ENCODE measurements at regions not wholly inside any gene's neighbourhood (a gene's known extent, or its start where the extent isn't known, plus 50 kb on each side); places are given as distances from the start of the nearest gene placed in this dataset.

- no peak overlapping the region for H3K4me3 ChIP-seq (ENCODE audit: low read depth in 1 of 2, low read length in 2 of 2)
- H3K27ac ChIP-seq (ENCODE audit: low read depth, low read length): no peak overlapping the region
- no peaks in the 10 kb centered on the region for H3K27me3 ChIP-seq (ENCODE audit: control insufficient read depth in 1 of 2, insufficient read depth in 2 of 2, low read length in 2 of 2)
- H3K4me1 ChIP-seq (ENCODE audit: insufficient read depth, low read length): peaks cover 9% of the 10 kb centered on the region
- H3K36me3 ChIP-seq (ENCODE audit: insufficient read depth, low read length): no peaks in the 10 kb centered on the region
- no peak overlapping the region for H3K9ac ChIP-seq (ENCODE audit: low read length)
- no peaks in the 10 kb centered on the region for H3K9me3 ChIP-seq (ENCODE audit: low read length)
Observed at GRCh38 chrX:74251006-74251930, 52.7 kb upstream of the ZCCHC13 start.

GRCh38 chrX:74250574-74250973 lies 53.4 kb upstream of the ZCCHC13 start:
- H3K9ac ChIP-seq (ENCODE audit: low read length): no peak overlapping the region
- no peaks in the 10 kb centered on the region for H3K9me3 ChIP-seq (ENCODE audit: low read length)
- H3K4me1 ChIP-seq (ENCODE audit: insufficient read depth, low read length): peaks cover 9% of the 10 kb centered on the region
- no peak overlapping the region for H3K27ac ChIP-seq (ENCODE audit: low read depth, low read length)
- H3K36me3 ChIP-seq (ENCODE audit: insufficient read depth, low read length): no peaks in the 10 kb centered on the region
- no peaks in the 10 kb centered on the region for H3K27me3 ChIP-seq (ENCODE audit: control insufficient read depth in 1 of 2, insufficient read depth in 2 of 2, low read length in 2 of 2)
- no peak overlapping the region for H3K4me3 ChIP-seq (ENCODE audit: low read depth in 1 of 2, low read length in 2 of 2)

GRCh38 chrX:74249963-74250362 lies 54.0 kb upstream of the ZCCHC13 start:
- H3K4me1 ChIP-seq (ENCODE audit: insufficient read depth, low read length): peaks cover 9% of the 10 kb centered on the region
- no peak overlapping the region for H3K4me3 ChIP-seq (ENCODE audit: low read depth in 1 of 2, low read length in 2 of 2)
- H3K27ac ChIP-seq (ENCODE audit: low read depth, low read length): no peak overlapping the region
- no peaks in the 10 kb centered on the region for H3K9me3 ChIP-seq (ENCODE audit: low read length)
- H3K9ac ChIP-seq (ENCODE audit: low read length): no peak overlapping the region
- H3K27me3 ChIP-seq (ENCODE audit: control insufficient read depth in 1 of 2, insufficient read depth in 2 of 2, low read length in 2 of 2): no peaks in the 10 kb centered on the region
- H3K36me3 ChIP-seq (ENCODE audit: insufficient read depth, low read length): no peaks in the 10 kb centered on the region

- Histone ChIP-seq H3K36me3 (ENCODE audit: insufficient read depth, low read length) (no peaks in the 10 kb centered on the region), H3K4me3 (ENCODE audit: low read depth in 1 of 2, low read length in 2 of 2) (no peak overlapping the region), H3K4me1 (ENCODE audit: insufficient read depth, low read length) (peaks cover 9% of the 10 kb centered on the region), H3K27ac (ENCODE audit: low read depth, low read length) (no peak overlapping the region), H3K9me3 (ENCODE audit: low read length) (no peaks in the 10 kb centered on the region), H3K27me3 (ENCODE audit: control insufficient read depth in 1 of 2, insufficient read depth in 2 of 2, low read length in 2 of 2) (no peaks in the 10 kb centered on the region), H3K9ac (ENCODE audit: low read length) (no peak overlapping the region)
Observed at GRCh38 chrX:74248889-74249288, 55.1 kb upstream of the ZCCHC13 start.

- H3K4me3 ChIP-seq (ENCODE audit: low read depth in 1 of 2, low read length in 2 of 2): no peak overlapping the region
- no peak overlapping the region for H3K9ac ChIP-seq (ENCODE audit: low read length)
- no peaks in the 10 kb centered on the region for H3K27me3 ChIP-seq (ENCODE audit: control insufficient read depth in 1 of 2, insufficient read depth in 2 of 2, low read length in 2 of 2)
- H3K27ac ChIP-seq (ENCODE audit: low read depth, low read length): no peak overlapping the region
- no peaks in the 10 kb centered on the region for H3K9me3 ChIP-seq (ENCODE audit: low read length)
- peaks cover 15% of the 10 kb centered on the region for H3K4me1 ChIP-seq (ENCODE audit: insufficient read depth, low read length)
- H3K36me3 ChIP-seq (ENCODE audit: insufficient read depth, low read length): no peaks in the 10 kb centered on the region
Observed at GRCh38 chrX:74246524-74246923, 57.5 kb upstream of the ZCCHC13 start.

- peaks cover 13% of the 10 kb centered on the region for H3K4me1 ChIP-seq (ENCODE audit: insufficient read depth, low read length)
- H3K9ac ChIP-seq (ENCODE audit: low read length): no peak overlapping the region
- H3K4me3 ChIP-seq (ENCODE audit: low read depth in 1 of 2, low read length in 2 of 2): no peak overlapping the region
- H3K36me3 ChIP-seq (ENCODE audit: insufficient read depth, low read length): no peaks in the 10 kb centered on the region
- H3K9me3 ChIP-seq (ENCODE audit: low read length): no peaks in the 10 kb centered on the region
- H3K27ac ChIP-seq (ENCODE audit: low read depth, low read length): no peak overlapping the region
- no peaks in the 10 kb centered on the region for H3K27me3 ChIP-seq (ENCODE audit: control insufficient read depth in 1 of 2, insufficient read depth in 2 of 2, low read length in 2 of 2)
Observed at GRCh38 chrX:74242484-74243138, 61.4 kb upstream of the ZCCHC13 start.

GRCh38 chrX:74242050-74242449 lies 61.9 kb upstream of the ZCCHC13 start:
- H3K9ac ChIP-seq (ENCODE audit: low read length): no peak overlapping the region
- no peak overlapping the region for H3K4me3 ChIP-seq (ENCODE audit: low read depth in 1 of 2, low read length in 2 of 2)
- no peak overlapping the region for H3K27ac ChIP-seq (ENCODE audit: low read depth, low read length)
- no peaks in the 10 kb centered on the region for H3K36me3 ChIP-seq (ENCODE audit: insufficient read depth, low read length)
- peaks cover 13% of the 10 kb centered on the region for H3K4me1 ChIP-seq (ENCODE audit: insufficient read depth, low read length)
- H3K9me3 ChIP-seq (ENCODE audit: low read length): no peaks in the 10 kb centered on the region
- H3K27me3 ChIP-seq (ENCODE audit: control insufficient read depth in 1 of 2, insufficient read depth in 2 of 2, low read length in 2 of 2): no peaks in the 10 kb centered on the region

- Histone ChIP-seq H3K27me3 (ENCODE audit: control insufficient read depth in 1 of 2, insufficient read depth in 2 of 2, low read length in 2 of 2) (no peaks in the 10 kb centered on the region), H3K4me1 (ENCODE audit: insufficient read depth, low read length) (peaks cover 13% of the 10 kb centered on the region), H3K27ac (ENCODE audit: low read depth, low read length) (no peak overlapping the region), H3K36me3 (ENCODE audit: insufficient read depth, low read length) (no peaks in the 10 kb centered on the region), H3K9me3 (ENCODE audit: low read length) (no peaks in the 10 kb centered on the region), H3K4me3 (ENCODE audit: low read depth in 1 of 2, low read length in 2 of 2) (no peak overlapping the region), H3K9ac (ENCODE audit: low read length) (no peak overlapping the region)
Observed at GRCh38 chrX:74238771-74239170, 65.2 kb upstream of the ZCCHC13 start.

GRCh38 chrX:74234818-74235217 lies 69.2 kb upstream of the ZCCHC13 start:
- Histone ChIP-seq H3K36me3 (ENCODE audit: insufficient read depth, low read length) (no peaks in the 10 kb centered on the region), H3K27me3 (ENCODE audit: control insufficient read depth in 1 of 2, insufficient read depth in 2 of 2, low read length in 2 of 2) (no peaks in the 10 kb centered on the region), H3K27ac (ENCODE audit: low read depth, low read length) (no peak overlapping the region), H3K9me3 (ENCODE audit: low read length) (no peaks in the 10 kb centered on the region), H3K4me3 (ENCODE audit: low read depth in 1 of 2, low read length in 2 of 2) (no peak overlapping the region), H3K4me1 (ENCODE audit: insufficient read depth, low read length) (peaks cover 6% of the 10 kb centered on the region), H3K9ac (ENCODE audit: low read length) (no peak overlapping the region)

GRCh38 chrX:74232859-74233258 lies 71.1 kb upstream of the ZCCHC13 start:
- Histone ChIP-seq H3K27me3 (ENCODE audit: control insufficient read depth in 1 of 2, insufficient read depth in 2 of 2, low read length in 2 of 2) (no peaks in the 10 kb centered on the region), H3K9ac (ENCODE audit: low read length) (no peak overlapping the region), H3K27ac (ENCODE audit: low read depth, low read length) (no peak overlapping the region), H3K36me3 (ENCODE audit: insufficient read depth, low read length) (no peaks in the 10 kb centered on the region), H3K9me3 (ENCODE audit: low read length) (no peaks in the 10 kb centered on the region), H3K4me3 (ENCODE audit: low read depth in 1 of 2, low read length in 2 of 2) (no peak overlapping the region), H3K4me1 (ENCODE audit: insufficient read depth, low read length) (peaks cover 6% of the 10 kb centered on the region)

- H3K36me3 ChIP-seq (ENCODE audit: insufficient read depth, low read length): no peaks in the 10 kb centered on the region
- H3K27me3 ChIP-seq (ENCODE audit: control insufficient read depth in 1 of 2, insufficient read depth in 2 of 2, low read length in 2 of 2): no peaks in the 10 kb centered on the region
- no peak overlapping the region for H3K4me3 ChIP-seq (ENCODE audit: low read depth in 1 of 2, low read length in 2 of 2)
- no peaks in the 10 kb centered on the region for H3K9me3 ChIP-seq (ENCODE audit: low read length)
- no peak overlapping the region for H3K27ac ChIP-seq (ENCODE audit: low read depth, low read length)
- peaks cover 6% of the 10 kb centered on the region for H3K4me1 ChIP-seq (ENCODE audit: insufficient read depth, low read length)
- no peak overlapping the region for H3K9ac ChIP-seq (ENCODE audit: low read length)
Observed at GRCh38 chrX:74231625-74232024, 72.4 kb upstream of the ZCCHC13 start.

Data from muscle layer of colon (tissue), 2 donors.